K562 (cell line): ENCODE measurements at regions not wholly inside any gene's neighbourhood (a gene's known extent, or its start where the extent isn't known, plus 50 kb on each side); places are given as distances from the start of the nearest gene placed in this dataset.

ENCODE experiments used
- CREB1 ChIP-seq, 2 experiments: sonication (generic) in 1 of 2; formaldehyde crosslinking in 1 of 2; IDR thresholded peaks; 2 replicates each; pipeline versions ENCODE4 v1.6.1 to v1.8.0; 2012 to 2022; ENCODE audit warnings: inconsistent platforms in 1 of 2, mild to moderate bottlenecking in 1 of 2, missing genetic modification reagents in 1 of 2, moderate library complexity in 1 of 2
- MAZ ChIP-seq, 2 experiments: fragments of 450-650 bp in 1 of 2; sonication (generic) in 1 of 2; formaldehyde crosslinking; IDR thresholded peaks in 1 of 2; conservative IDR thresholded peaks in 1 of 2; 2 replicates each; pipeline versions ENCODE4 v1.4.0 to v1.5.0; 2020; ENCODE audit warnings: mild to moderate bottlenecking in 1 of 2, missing genetic modification reagents in 1 of 2
- POLR2A ChIP-seq: fragments of 450-650 bp; conservative IDR thresholded peaks from 2 replicates; pipeline ENCODE4 v1.6.1; 2016
- ZNF274 ChIP-seq: IDR thresholded peaks from 2 replicates; pipeline ENCODE4 v1.6.1; 2011; ENCODE audit warnings: low read depth, mild to moderate bottlenecking, low read length, moderate library complexity, borderline replicate concordance
- TF ChIP-seq, protein P1 (sequence below): fragments of 250-450 bp; sonication (Bioruptor Pico); IDR thresholded peaks from 2 replicates; pipeline ENCODE4 v1.5.0; 2021; ENCODE audit warnings: mild to moderate bottlenecking, borderline replicate concordance
- TF ChIP-seq, protein P2 (sequence below), 3 experiments: IDR thresholded peaks in 2 of 3; conservative IDR thresholded peaks in 1 of 3; 2 replicates each; pipeline ENCODE4 v1.5.1; 2011 to 2012; ENCODE audit warnings: low read length in 3 of 3, mild to moderate bottlenecking in 3 of 3, control low read depth in 2 of 3, improper control_type of control experiment in 1 of 3, inconsistent platforms in 1 of 3, low read depth in 1 of 3, mixed read lengths in 1 of 3, moderate library complexity in 1 of 3; ENCODE audit not compliant: insufficient read depth in 2 of 3

DNA sequence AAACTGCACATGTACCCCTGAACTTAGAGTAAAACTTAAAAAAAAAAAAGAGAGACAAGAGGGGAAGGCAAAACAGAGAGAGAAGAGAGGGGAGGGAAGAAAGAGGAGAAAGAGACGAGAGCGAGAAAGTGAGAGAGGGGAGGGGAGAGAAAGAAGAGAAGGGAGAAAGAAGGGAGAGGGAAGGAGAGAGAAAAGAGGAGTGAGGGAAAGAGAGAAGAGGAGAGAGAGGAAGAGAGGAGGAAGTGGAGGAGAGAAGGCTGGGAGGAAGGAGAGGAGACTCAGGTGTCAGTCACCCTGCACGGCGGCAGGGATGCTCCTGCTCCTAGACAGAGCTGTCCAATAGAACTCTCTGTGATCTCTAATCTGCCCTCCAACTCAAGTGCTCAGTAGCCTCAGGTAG, 248.3 kb downstream of the MIAT start:
- TF ChIP-seq, protein P1, sequence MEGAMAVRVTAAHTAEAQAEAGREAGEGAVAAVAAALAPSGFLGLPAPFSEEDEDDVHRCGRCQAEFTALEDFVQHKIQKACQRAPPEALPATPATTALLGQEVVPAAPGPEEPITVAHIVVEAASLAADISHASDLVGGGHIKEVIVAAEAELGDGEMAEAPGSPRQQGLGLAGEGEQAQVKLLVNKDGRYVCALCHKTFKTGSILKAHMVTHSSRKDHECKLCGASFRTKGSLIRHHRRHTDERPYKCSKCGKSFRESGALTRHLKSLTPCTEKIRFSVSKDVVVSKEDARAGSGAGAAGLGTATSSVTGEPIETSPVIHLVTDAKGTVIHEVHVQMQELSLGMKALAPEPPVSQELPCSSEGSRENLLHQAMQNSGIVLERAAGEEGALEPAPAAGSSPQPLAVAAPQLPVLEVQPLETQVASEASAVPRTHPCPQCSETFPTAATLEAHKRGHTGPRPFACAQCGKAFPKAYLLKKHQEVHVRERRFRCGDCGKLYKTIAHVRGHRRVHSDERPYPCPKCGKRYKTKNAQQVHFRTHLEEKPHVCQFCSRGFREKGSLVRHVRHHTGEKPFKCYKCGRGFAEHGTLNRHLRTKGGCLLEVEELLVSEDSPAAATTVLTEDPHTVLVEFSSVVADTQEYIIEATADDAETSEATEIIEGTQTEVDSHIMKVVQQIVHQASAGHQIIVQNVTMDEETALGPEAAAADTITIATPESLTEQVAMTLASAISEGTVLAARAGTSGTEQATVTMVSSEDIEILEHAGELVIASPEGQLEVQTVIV = no peak
- no peak for TF ChIP-seq CREB1 (IDR thresholded peaks at IDR 0.05)
- TF ChIP-seq CREB1 (CRISPR knock-in tag; IDR thresholded peaks at IDR 0.05) = no peak
- no peak for TF ChIP-seq ZNF274
- TF ChIP-seq, protein P2, sequence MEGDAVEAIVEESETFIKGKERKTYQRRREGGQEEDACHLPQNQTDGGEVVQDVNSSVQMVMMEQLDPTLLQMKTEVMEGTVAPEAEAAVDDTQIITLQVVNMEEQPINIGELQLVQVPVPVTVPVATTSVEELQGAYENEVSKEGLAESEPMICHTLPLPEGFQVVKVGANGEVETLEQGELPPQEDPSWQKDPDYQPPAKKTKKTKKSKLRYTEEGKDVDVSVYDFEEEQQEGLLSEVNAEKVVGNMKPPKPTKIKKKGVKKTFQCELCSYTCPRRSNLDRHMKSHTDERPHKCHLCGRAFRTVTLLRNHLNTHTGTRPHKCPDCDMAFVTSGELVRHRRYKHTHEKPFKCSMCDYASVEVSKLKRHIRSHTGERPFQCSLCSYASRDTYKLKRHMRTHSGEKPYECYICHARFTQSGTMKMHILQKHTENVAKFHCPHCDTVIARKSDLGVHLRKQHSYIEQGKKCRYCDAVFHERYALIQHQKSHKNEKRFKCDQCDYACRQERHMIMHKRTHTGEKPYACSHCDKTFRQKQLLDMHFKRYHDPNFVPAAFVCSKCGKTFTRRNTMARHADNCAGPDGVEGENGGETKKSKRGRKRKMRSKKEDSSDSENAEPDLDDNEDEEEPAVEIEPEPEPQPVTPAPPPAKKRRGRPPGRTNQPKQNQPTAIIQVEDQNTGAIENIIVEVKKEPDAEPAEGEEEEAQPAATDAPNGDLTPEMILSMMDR (IDR thresholded peaks at IDR 0.05 in 2 of 3, conservative IDR thresholded peaks at IDR 0.05 in 1 of 3; ENCODE audit: insufficient read depth in 2 of 3, low read depth in 1 of 3, low read length in 3 of 3) = no peak
- no peak for TF ChIP-seq POLR2A
- TF ChIP-seq MAZ (CRISPR knock-in tag; conservative IDR thresholded peaks at IDR 0.05 in 1 of 2, IDR thresholded peaks at IDR 0.05 in 1 of 2) = no peak
